ENCODE measurements at regions not wholly inside any gene's neighbourhood (a gene's known extent, or its start where the extent isn't known, plus 50 kb on each side); places are given as distances from the start of the nearest gene placed in this dataset.

GRCh38 chr1:5404412-5405203 lies 587.6 kb downstream of the NPHP4 start:
- no peak for DNase-seq

- DNase-seq: no peak
Observed at GRCh38 chr1:5403935-5404334, 588.3 kb downstream of the NPHP4 start.

GRCh38 chr1:5402618-5403017 lies 589.6 kb downstream of the NPHP4 start:
- DNase-seq: no peak

- no peak for DNase-seq
Observed at GRCh38 chr1:5399771-5400170, 592.5 kb downstream of the NPHP4 start.

GRCh38 chr1:5396593-5396992 lies 595.6 kb downstream of the NPHP4 start:
- DNase-seq: no peak

GRCh38 chr1:5394111-5394510 lies 598.1 kb downstream of the NPHP4 start:
- DNase-seq: no peak

GRCh38 chr1:5393603-5394002 lies 598.6 kb downstream of the NPHP4 start:
- DNase-seq: no peak

- DNase-seq: no peak
Observed at GRCh38 chr1:5393146-5393545, 599.1 kb downstream of the NPHP4 start.

GRCh38 chr1:5391725-5392124 lies 600.5 kb downstream of the NPHP4 start:
- no peak for DNase-seq

- no peak for DNase-seq
Observed at GRCh38 chr1:5390504-5390903, 601.7 kb downstream of the NPHP4 start.

GRCh38 chr1:5389101-5389885 lies 602.9 kb downstream of the NPHP4 start:
- DNase-seq: no peak

GRCh38 chr1:5388622-5389021 lies 603.6 kb downstream of the NPHP4 start:
- DNase-seq: no peak

- no peak for DNase-seq
Observed at GRCh38 chr1:5386371-5386770, 605.9 kb downstream of the NPHP4 start.

GRCh38 chr1:5385956-5386355 lies 606.3 kb downstream of the NPHP4 start:
- DNase-seq: no peak

- no peak for DNase-seq
Observed at GRCh38 chr1:5385096-5385799, 607.0 kb downstream of the NPHP4 start.

- no peak for DNase-seq
Observed at GRCh38 chr1:5381491-5381890, 610.7 kb downstream of the NPHP4 start.

- DNase-seq: no peak
Observed at GRCh38 chr1:5379176-5379759, 613.0 kb downstream of the NPHP4 start.

GRCh38 chr1:5376538-5377247 lies 615.5 kb downstream of the NPHP4 start:
- no peak for DNase-seq

GRCh38 chr1:5375481-5375880 lies 616.7 kb downstream of the NPHP4 start:
- no peak for DNase-seq

- DNase-seq: no peak
Observed at GRCh38 chr1:5374192-5374591, 618.0 kb downstream of the NPHP4 start.

- DNase-seq: no peak
Observed at GRCh38 chr1:5373281-5373680, 618.9 kb downstream of the NPHP4 start.

GRCh38 chr1:5371270-5371669 lies 621.0 kb downstream of the NPHP4 start:
- DNase-seq: no peak

- no peak for DNase-seq
Observed at GRCh38 chr1:5370311-5370710, 621.9 kb downstream of the NPHP4 start.

Data from NCI-H1105 treated with DMSO at 0.1 percent for 48 hours (cell line).